NCI-H2081 treated with DMSO at 0.1 percent for 48 hours (cell line): ENCODE measurements at regions not wholly inside any gene's neighbourhood (a gene's known extent, or its start where the extent isn't known, plus 50 kb on each side); places are given as distances from the start of the nearest gene placed in this dataset.

ENCODE experiments used
- DNase-seq: peaks from one replicate; lab custom pipeline; 2025; lab: John Stamatoyannopoulos, UW

DNA sequence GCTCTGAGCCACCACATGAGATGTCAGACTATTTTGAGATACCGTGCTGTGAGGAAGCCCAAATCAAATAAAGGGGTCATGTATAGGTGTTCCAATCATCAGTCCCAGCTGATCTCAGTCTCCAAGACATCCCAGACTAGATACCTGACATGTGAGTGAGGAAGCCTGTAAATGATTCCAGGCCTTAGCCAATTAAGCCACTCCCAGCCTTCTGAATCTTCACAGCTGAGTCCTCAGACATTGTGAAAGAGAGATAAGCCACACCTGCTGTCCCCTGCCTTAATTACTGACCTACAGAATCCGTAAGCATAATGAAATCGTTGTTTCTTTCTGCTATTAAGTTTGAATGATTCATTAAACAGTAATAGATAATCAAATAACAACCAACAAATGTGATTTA is 671.4 kb downstream of the ZNF674 start:
- DNase-seq: no peak

DNA sequence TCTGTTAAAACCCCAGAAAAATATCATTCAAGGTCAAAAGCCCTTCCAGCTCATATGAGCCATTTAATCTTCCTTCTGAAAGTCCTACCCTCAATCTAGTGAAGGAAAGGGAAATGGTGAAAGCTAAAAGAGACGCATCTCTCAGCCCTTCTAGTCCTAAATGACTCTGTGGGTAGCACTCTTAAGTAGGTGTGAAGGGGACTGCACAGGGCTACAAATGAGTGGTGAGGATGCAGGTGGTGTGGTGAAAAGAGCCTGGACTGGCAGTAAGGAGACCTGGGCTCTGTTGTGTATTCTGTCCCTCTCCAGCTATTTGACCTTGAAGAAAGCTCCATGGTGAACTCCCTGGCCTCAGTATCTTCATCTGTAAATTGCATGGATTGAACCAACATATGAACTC is 671.8 kb upstream of the DIPK2B start:
- no peak for DNase-seq

DNA sequence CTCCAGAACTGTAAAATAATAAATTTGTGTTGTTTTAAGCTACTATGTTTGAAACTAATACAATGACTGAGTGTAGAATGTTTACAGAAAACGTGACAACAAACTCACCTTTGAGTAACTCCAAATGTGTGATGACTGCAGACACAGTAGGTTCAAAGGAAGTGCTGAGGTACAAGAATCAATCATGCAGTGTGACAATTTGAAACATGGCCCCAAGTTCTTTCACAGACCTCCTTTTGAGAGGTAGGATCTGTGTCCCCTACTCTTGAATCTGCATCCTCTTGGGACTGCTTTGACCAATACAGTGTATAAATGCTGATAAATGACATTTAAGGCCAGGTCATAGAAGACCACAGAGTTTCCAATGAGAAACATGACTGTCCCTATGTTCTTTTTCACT is 667.7 kb upstream of the DIPK2B start:
- no peak for DNase-seq

- DNase-seq: no peak
Measured at GRCh38 chrX:45862801-45863200, 662.1 kb upstream of the DIPK2B start.

DNA sequence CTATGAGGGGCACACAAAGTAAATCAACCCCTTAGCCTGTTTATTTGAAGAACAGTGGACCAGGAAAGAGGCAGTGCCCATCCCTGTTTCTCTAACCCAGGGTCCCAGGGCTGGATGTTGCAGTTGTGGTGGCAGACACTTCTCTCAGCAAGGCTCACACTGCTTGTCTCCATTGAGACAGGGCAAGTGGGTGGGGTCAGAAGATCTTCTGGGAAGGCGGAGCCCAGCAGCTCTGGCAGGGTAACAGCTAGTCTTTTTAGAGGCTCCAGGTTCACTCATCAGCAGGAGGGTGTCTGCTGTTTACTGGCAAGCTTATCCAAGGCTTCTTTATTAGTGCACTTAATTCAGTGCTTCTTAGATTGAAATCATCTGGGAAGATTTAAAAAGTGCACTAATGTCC is 659.8 kb upstream of the DIPK2B start:
- no peak for DNase-seq

GRCh38 chrX:45859407-45859806 is 658.7 kb upstream of the DIPK2B start:
- DNase-seq: no peak

- no peak for DNase-seq
Measured at GRCh38 chrX:45852884-45853283, 652.2 kb upstream of the DIPK2B start.

- no peak for DNase-seq
Measured at GRCh38 chrX:45851434-45851991, 650.8 kb upstream of the DIPK2B start.

- no peak for DNase-seq
Measured at GRCh38 chrX:45850775-45851433, 650.2 kb upstream of the DIPK2B start.

DNA sequence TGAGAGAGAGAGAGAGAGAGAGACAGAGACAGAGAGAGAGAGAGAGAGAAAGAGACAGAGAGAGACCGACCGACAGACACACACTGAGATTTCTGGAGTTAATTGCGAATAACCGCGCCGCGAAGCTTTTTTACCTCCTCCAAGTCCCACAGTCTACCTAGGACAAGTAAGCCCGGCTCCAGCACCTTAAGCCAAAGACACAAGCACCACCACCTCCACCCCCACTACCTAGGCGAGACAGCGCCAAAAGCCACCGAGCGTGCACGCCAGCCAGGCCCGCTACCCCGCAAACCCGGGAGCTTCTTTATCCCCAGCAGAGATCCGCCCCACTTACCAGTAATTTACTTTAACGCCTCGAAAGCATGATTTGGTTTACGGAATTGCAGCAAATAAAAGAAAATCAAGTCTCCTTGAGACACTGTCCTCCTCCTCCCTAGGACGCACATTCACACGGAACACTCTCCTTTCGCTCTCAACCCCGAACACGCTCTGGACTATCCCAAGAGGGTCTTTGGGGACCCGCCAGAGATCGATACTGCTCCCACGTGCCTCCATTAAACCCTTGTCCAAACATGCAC is 649.6 kb upstream of the DIPK2B start:
- no peak for DNase-seq

DNA sequence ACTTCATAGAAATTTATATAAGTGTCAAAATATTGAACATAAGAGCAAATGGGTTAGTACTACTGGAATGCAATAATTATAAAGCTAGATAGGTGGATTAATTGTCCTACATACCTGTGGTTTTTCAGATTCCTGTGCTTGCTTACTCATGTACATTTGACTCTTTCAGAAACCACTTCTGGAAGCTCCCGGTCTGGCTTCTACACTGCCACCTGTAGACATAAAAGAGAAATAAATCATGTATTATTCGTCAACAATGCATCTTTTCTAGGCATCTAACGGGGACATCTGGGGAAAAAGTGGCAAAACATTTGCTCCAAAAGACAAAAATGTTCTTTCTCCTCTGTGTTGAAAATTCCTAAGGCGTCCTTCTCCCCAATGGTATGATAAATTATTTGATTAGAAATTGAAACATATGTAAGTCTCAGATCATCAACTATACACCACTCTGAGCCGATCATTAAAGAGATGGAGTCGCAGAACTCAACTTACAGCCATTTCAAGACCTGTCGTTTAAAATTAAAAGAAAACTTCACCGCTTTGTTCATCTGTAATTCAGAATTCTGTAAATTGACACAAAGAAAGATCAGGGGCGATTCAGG is 648.7 kb upstream of the DIPK2B start:
- peak; percentile 17 for DNase-seq

DNA sequence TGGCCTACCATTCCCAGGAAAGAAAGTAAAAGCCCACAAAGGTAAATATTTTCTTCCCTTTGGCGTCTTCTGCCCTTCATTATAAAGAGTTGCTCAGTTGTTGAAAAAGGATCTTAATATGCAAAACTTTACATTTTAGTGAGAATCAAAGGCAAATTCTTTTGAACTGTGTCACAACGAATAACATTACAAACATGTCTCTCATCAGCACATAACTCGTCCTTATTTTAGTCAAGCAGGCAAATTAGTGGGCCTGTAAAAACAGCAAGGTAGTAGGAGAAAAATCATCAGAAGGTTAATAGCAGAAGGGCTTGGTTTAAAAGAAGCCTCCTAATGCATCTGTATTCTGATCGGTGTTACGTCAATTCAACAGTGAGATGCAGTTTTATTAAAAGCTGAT is 647.3 kb upstream of the DIPK2B start:
- DNase-seq: no peak

- no peak for DNase-seq
Measured at GRCh38 chrX:45846328-45846727, 645.7 kb upstream of the DIPK2B start.

GRCh38 chrX:45845142-45845541 is 644.5 kb upstream of the DIPK2B start:
- no peak for DNase-seq

DNA sequence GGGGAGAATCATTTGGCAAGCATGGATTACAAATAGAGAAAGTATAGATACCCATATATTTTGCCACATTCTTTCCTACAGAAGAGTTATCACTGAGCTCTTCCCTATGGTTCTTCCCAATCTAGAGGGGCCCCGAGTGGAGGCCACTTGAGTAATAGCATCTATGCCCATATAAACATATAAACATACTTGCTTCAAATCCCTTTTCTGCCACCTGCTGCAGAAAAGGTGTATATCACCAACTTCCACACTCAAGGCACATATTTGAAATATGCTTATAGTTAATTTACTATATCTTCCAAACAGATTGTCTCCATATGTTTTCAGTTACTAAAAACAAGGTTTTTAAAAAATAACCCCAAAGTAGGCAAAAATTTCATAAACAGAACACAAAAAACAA is 642.8 kb upstream of the DIPK2B start:
- DNase-seq: no peak

DNA sequence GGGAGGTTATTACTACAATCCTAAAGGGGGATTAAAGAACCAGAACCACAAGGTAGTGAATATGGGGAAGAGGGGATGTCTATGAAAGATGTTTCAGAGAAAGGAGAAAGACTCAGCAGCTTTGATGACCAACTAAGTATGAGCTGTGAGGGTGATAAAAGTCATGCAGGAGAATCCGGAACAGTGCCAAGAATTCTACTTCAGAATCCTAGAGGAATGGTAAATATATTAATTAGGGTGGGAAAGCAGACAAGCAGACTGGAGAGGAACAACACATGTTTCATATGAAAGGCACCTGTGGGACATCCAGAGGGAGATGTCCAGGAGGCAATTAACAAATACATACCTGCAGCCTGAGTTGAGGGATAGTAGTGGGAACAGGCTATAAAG is 642.2 kb upstream of the DIPK2B start:
- no peak for DNase-seq

- no peak for DNase-seq
Measured at GRCh38 chrX:45842207-45842925, 641.7 kb upstream of the DIPK2B start.

DNA sequence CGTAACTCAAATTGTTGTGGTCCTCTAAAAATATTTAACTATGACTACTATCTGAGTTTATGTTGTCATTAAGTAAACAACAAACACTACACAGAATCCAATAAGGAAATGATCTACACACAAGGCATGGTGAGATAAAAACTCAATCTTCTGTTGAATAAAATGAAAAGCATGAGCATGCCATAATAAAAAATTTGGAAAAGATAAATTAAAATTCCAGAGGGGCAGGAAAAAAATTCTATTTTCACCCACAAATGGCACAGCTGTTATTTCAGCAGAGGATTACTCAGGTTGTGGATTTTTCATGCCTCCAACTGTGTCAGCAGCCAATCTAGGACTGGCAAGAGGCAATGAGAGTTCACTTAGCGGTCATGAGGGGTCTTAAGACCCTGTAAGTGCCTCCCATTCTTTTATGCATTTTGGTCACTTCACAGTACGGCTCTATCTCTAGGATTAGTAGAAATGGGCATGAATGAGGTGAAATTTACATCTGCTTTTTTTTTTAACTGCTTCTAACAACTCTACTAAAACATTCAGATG is 639.8 kb upstream of the DIPK2B start:
- no peak for DNase-seq

DNA sequence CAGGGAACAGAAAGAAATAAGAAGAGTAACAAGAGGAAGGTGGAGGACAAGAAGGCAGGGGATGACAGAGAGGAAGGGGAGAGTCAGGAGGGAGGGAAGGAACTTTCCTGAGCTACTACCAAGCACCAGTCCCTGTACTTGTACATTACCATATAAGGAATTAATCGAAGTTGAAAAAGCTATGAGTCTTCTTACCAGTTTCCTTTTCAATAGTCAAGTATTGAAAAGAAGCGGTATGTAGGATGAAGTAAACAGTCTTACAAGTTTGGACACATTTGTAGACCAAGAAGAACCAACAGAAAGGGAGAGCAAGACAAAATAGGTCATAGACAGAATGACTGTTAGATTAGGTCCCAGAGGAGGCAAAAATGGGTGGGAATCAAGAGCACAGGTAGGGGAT is 629.7 kb upstream of the DIPK2B start:
- DNase-seq: no peak

DNA sequence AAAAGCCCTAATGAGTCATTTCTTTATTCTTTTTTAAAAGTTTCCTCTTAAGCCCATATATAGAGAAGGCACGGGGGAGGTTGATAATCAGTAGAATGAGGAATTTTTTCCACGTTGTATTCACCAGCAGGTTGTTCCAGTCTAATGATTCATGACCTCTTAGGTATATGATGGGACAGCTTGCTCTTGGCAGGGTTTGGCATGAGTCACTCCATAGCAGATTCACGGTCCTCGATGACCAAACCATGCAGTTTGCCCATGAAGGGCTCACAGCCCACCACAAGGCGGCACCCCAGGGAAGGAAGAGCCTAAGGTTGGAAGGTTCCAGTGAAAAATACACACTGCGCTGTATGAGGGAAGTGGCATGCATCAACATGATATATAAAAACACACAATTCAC is 623.8 kb upstream of the DIPK2B start:
- DNase-seq: no peak

GRCh38 chrX:45823536-45823935 is 622.9 kb upstream of the DIPK2B start:
- DNase-seq: no peak

DNA sequence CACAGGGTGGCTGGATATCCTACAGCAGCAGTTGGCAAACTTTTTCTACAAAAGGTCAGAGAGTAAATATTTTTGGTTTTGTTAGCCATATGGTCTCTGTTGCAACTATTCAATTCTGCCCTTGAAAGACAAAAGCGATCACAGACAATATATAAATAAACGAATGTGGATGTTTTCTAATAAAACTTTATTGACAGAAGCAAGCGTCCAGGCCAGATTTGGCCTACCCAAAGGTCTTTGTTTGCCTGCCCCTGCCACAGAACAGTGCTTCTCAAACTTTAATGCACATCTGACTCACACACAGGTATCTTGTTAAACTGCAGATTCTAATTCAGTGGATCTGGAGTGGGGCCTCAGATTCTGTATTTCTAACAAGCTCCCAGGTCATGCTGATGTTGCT is 621.4 kb upstream of the DIPK2B start:
- DNase-seq: no peak

GRCh38 chrX:45818913-45819312 is 618.2 kb upstream of the DIPK2B start:
- no peak for DNase-seq
